K562 (cell line): ENCODE measurements at regions not wholly inside any gene's neighbourhood (a gene's known extent, or its start where the extent isn't known, plus 50 kb on each side); places are given as distances from the start of the nearest gene placed in this dataset.

ENCODE experiments used
- ATAC-seq: fragments of 200-7000 bp; cut with Tn5 transposase; 3 replicates; pipeline ENCODE4 v1.9.1; 2020; ENCODE audit warnings: moderate library complexity
- BruUV-seq: library from RNA; stranded (reverse); fragments of 400-500 nt; replicated peaks from 2 replicates; lab custom pipeline; 2021; lab: Mats Ljungman, UMichigan
- CTCF ChIA-PET: fragments of 300-600 bp; formaldehyde crosslinking; extraction: SDS; loops from one replicate; lab custom pipeline; 2021; ENCODE audit warnings: low intra/inter-chr PET ratio; lab: Yijun Ruan, JAX
- POLR2A ChIA-PET: fragments of 300-600, 350-650 bp; sonication (Branson Sonifier 250); formaldehyde crosslinking; extraction: SDS; loops from one replicate; lab custom pipeline; 2021; ENCODE audit warnings: antibody characterized with exemption, inconsistent platforms; lab: Yijun Ruan, JAX
- DNase-seq, 4 experiments: peaks; one replicate each; pipeline versions ENCODE4 v3.0.0 to v3.0.0-alpha.2; 2011 to 2018; ENCODE audit warnings: low spot score in 3 of 4, mixed read lengths in 3 of 4; ENCODE audit errors: extremely low read depth in 1 of 4
- FAIRE-seq: peaks from 2 replicates; lab custom pipeline; 2011; peaks lifted over from hg19 to GRCh38; lab: Jason Lieb, UNC
- H2AFZ ChIP-seq: 2 replicates; pipeline ENCODE4 v1.6.0; 2011; ENCODE audit warnings: low read depth, low read length, control low read depth, inconsistent platforms
- H3K27ac ChIP-seq: fragments of 200-600 bp; 3 replicates; pipeline ENCODE4 v1.8.0; 2011; ENCODE audit warnings: low read depth, mild to moderate bottlenecking, control low read depth, inconsistent platforms, low read length, moderate library complexity, mixed read lengths; ENCODE audit errors: extremely low read depth
- H3K27me3 ChIP-seq, 2 experiments: fragments of 300-600 bp in 1 of 2; 2 replicates in 1 of 2; 3 replicates in 1 of 2; pipeline versions ENCODE4 v1.6.0 to v1.8.0; 2011; ENCODE audit warnings: inconsistent platforms in 2 of 2, low read length in 2 of 2, mild to moderate bottlenecking in 1 of 2, mixed read lengths in 1 of 2, moderate library complexity in 1 of 2; ENCODE audit not compliant: control insufficient read depth in 2 of 2, insufficient read depth in 2 of 2
- H3K36me3 ChIP-seq: fragments of 300-600 bp; 3 replicates; pipeline ENCODE4 v1.8.0; 2011; ENCODE audit warnings: mild to moderate bottlenecking, low read length, inconsistent platforms; ENCODE audit not compliant: control insufficient read depth, insufficient read depth
- H3K4me1 ChIP-seq, 2 experiments: fragments of 200-600 bp in 1 of 2; replicated peaks in 1 of 2; 2 replicates in 1 of 2; 3 replicates in 1 of 2; pipeline versions ENCODE4 v1.5.1 to v1.8.0; 2011; ENCODE audit warnings: inconsistent platforms in 2 of 2, low read length in 2 of 2, mild to moderate bottlenecking in 1 of 2, mixed read lengths in 1 of 2, moderate library complexity in 1 of 2; ENCODE audit not compliant: control insufficient read depth in 2 of 2, insufficient read depth in 2 of 2
- H3K4me2 ChIP-seq: 2 replicates; pipeline ENCODE4 v1.6.1; 2011; ENCODE audit warnings: low read length, control low read depth, inconsistent platforms, mixed read lengths; ENCODE audit not compliant: insufficient read depth
- H3K4me3 ChIP-seq: fragments of 200-600 bp; sonication (generic), shearing (Covaris generic); 2 replicates; pipeline ENCODE4 v1.5.1; 2016; ENCODE audit warnings: control low read depth, inconsistent platforms
- H3K79me2 ChIP-seq: fragments of 200-600 bp; 3 replicates; pipeline ENCODE4 v1.8.0; 2011; ENCODE audit warnings: low read length, inconsistent platforms; ENCODE audit not compliant: control insufficient read depth, insufficient read depth
- H3K9ac ChIP-seq, 2 experiments: 2 replicates each; pipeline versions ENCODE4 v1.6.0 to v1.6.1; 2011; ENCODE audit warnings: low read depth in 2 of 2, low read length in 2 of 2, control low read depth in 1 of 2, inconsistent platforms in 1 of 2, mild to moderate bottlenecking in 1 of 2, mixed read lengths in 1 of 2; ENCODE audit not compliant: insufficient read depth in 1 of 2
- H3K9me1 ChIP-seq: one replicate; pipeline ENCODE4 v1.6.0; 2011; ENCODE audit warnings: inconsistent platforms, mild to moderate bottlenecking, low read length, moderate library complexity; ENCODE audit not compliant: control insufficient read depth, insufficient read depth
- H3K9me3 ChIP-seq: replicated peaks from 2 replicates; pipeline ENCODE4 v1.5.1; 2011; ENCODE audit warnings: low read depth, low read length, inconsistent platforms; ENCODE audit not compliant: control insufficient read depth, insufficient read depth
- H4K20me1 ChIP-seq: replicated peaks from 2 replicates; pipeline ENCODE4 v1.6.1; 2011; ENCODE audit warnings: low read length, inconsistent platforms, mixed read lengths; ENCODE audit not compliant: control insufficient read depth, insufficient read depth
- CEBPB ChIP-seq: fragments of 450-650 bp; IDR thresholded peaks from 2 replicates; pipeline ENCODE4 v1.6.1; 2016; ENCODE audit warnings: missing genetic modification characterization, missing compliant biosample characterization
- IRF9 ChIP-seq: fragments of 450-650 bp; IDR thresholded peaks from 2 replicates; pipeline ENCODE4 v1.6.1; 2016; ENCODE audit warnings: missing biosample characterization, missing genetic modification characterization
- ZNF212 ChIP-seq: fragments of 450-650 bp; formaldehyde crosslinking; IDR thresholded peaks from 2 replicates; pipeline ENCODE4 v1.4.0; 2020; ENCODE audit warnings: mild to moderate bottlenecking
- ZNF589 ChIP-seq: fragments of 200-800 bp; sonication (Bioruptor generic); IDR thresholded peaks from 2 replicates; pipeline ENCODE4 v1.6.1; 2016; ENCODE audit warnings: low read depth, missing genetic modification characterization, missing compliant biosample characterization
- ZNF639 ChIP-seq, 2 experiments: fragments of 200-800 bp in 1 of 2; sonication (Bioruptor generic) in 1 of 2; sonication (generic) in 1 of 2; formaldehyde crosslinking in 1 of 2; IDR thresholded peaks in 1 of 2; conservative IDR thresholded peaks in 1 of 2; 2 replicates each; pipeline versions ENCODE4 v1.5.0 to v1.6.1; 2016 to 2020; ENCODE audit warnings: missing compliant biosample characterization in 1 of 2, missing genetic modification characterization in 1 of 2, missing genetic modification reagents in 1 of 2
- WGBS: fragments of 100-300 bp; shearing (Covaris generic); methylation state at CpG from one replicate; pipeline ENCODE4 v1.1.6; 2016; ENCODE audit warnings: low coverage, mixed read lengths; ENCODE audit not compliant: insufficient coverage; ENCODE audit errors: missing lambda C conversion rate; 5-methylcytosine and 5-hydroxymethylcytosine counted together
- in situ Hi-C: fragments of 300-500 bp; cut with MboI; formaldehyde crosslinking; loops from 4 replicates; pipeline ENCODE4 v1.15.0; 2018; ENCODE audit warnings: inconsistent platforms, mixed read lengths
- intact Hi-C: fragments of 100-400 bp; cut with micrococcal nuclease; formaldehyde crosslinking; loops from 2 replicates; pipeline ENCODE4 v1.14.2; 2022

- no peak overlapping the region for H3K4me3 ChIP-seq
- no peaks in the 10 kb centered on the region for H3K36me3 ChIP-seq
- ChIA-PET CTCF (no interaction called here), POLR2A (no interaction called here)
- TF ChIP-seq CEBPB (tag): no peak
- TF ChIP-seq ZNF589 (CRISPR knock-in tag): no peak
- intact Hi-C loops (no loop called here), in situ Hi-C loops (no loop called here)
- H3K9me1 ChIP-seq: no peaks in the 10 kb centered on the region
- H3K4me2 ChIP-seq: no peak overlapping the region
- H3K79me2 ChIP-seq: no peaks in the 10 kb centered on the region
- DNase-seq (no peak), ATAC-seq (no peak), FAIRE-seq (no peak)
- 0% methylated on average over 2 of the region's 2 CpGs for WGBS
- H4K20me1 ChIP-seq: no peaks in the 10 kb centered on the region
- no peaks in the 10 kb centered on the region for H3K4me1 ChIP-seq
- H3K27ac ChIP-seq: no peak overlapping the region
- no peaks in the 10 kb centered on the region for H3K27me3 ChIP-seq
- no peak overlapping the region for H2AFZ ChIP-seq
- no TSS peak for BruUV-seq
- H3K9ac ChIP-seq: no peak overlapping the region
- no peaks in the 10 kb centered on the region for H3K9me3 ChIP-seq
Observed at GRCh38 chr12:87304406-87304805, 724.8 kb downstream of the C12orf50 start.

- no peak for ATAC-seq
- WGBS: 5% methylated on average over 1 of the region's 1 CpG
- no peaks in the 10 kb centered on the region for H3K4me1 ChIP-seq
- H3K9ac ChIP-seq: no peak overlapping the region
- POLR2A ChIA-PET: no interaction called here
- no peaks in the 10 kb centered on the region for H3K79me2 ChIP-seq
- CTCF ChIA-PET: no interaction called here
- H4K20me1 ChIP-seq: no peaks in the 10 kb centered on the region
- TF ChIP-seq ZNF212 (CRISPR knock-in tag) (no peak), ZNF639 (CRISPR knock-in tag; conservative IDR thresholded peaks at IDR 0.05 in 1 of 2, IDR thresholded peaks at IDR 0.05 in 1 of 2) (no peak), IRF9 (tag) (no peak)
- TF ChIP-seq, all 486 proteins: peak for 0
- Histone ChIP-seq H3K27ac (no peak overlapping the region), H3K36me3 (no peaks in the 10 kb centered on the region), H2AFZ (no peak overlapping the region), H3K27me3 (no peaks in the 10 kb centered on the region), H3K4me2 (no peak overlapping the region), H3K9me1 (no peaks in the 10 kb centered on the region), H3K9me3 (no peaks in the 10 kb centered on the region), H3K4me3 (no peak overlapping the region)
- intact Hi-C loops (no loop called here), in situ Hi-C loops (no loop called here)
- DNase-seq (no peak), FAIRE-seq (no peak)
- no TSS peak for BruUV-seq
Observed at GRCh38 chr12:87303396-87304012, 725.7 kb downstream of the C12orf50 start.
